Right kidney (tissue), 1 donor: ENCODE measurements at regions not wholly inside any gene's neighbourhood (a gene's known extent, or its start where the extent isn't known, plus 50 kb on each side); places are given as distances from the start of the nearest gene placed in this dataset.
"Not testable (repeated sequence)": the region's sequence is repeated elsewhere in the genome, so short reads cannot be mapped to it uniquely, and the experiment has no call there.

Experiments
- DNase-seq: peaks from one replicate; pipeline ENCODE4 v3.0.0-alpha.2; 2016

- no peak for DNase-seq
Observed at GRCh38 chr10:35827783-35828182, 185.7 kb upstream of the FZD8 start.

GRCh38 chr10:35824704-35825103 lies 182.6 kb upstream of the FZD8 start:
- DNase-seq = no peak

GRCh38 chr10:35822316-35822715 lies 180.2 kb upstream of the FZD8 start:
- peak; percentile 47 for DNase-seq

- DNase-seq = peak; percentile 21
Observed at GRCh38 chr10:35821339-35821911, 179.3 kb upstream of the FZD8 start.

GRCh38 chr10:35819736-35820135 lies 177.6 kb upstream of the FZD8 start:
- no peak for DNase-seq

- no peak for DNase-seq
Observed at GRCh38 chr10:35819011-35819410, 176.9 kb upstream of the FZD8 start.

- not testable (repeated sequence) for DNase-seq
Observed at GRCh38 chr10:35817109-35817508, 175.0 kb upstream of the FZD8 start.

- DNase-seq = no peak
Observed at GRCh38 chr10:35813219-35813618, 171.1 kb upstream of the FZD8 start.

- no peak for DNase-seq
Observed at GRCh38 chr10:35808344-35808743, 166.2 kb upstream of the FZD8 start.

GRCh38 chr10:35803046-35803445 lies 160.9 kb upstream of the FZD8 start:
- no peak for DNase-seq

GRCh38 chr10:35797187-35797586 lies 155.1 kb upstream of the FZD8 start:
- DNase-seq = no peak

GRCh38 chr10:35795131-35795824 lies 153.2 kb upstream of the FZD8 start:
- no peak for DNase-seq

- no peak for DNase-seq
Observed at GRCh38 chr10:35794703-35795102, 152.6 kb upstream of the FZD8 start.

- no peak for DNase-seq
Observed at GRCh38 chr10:35792291-35792690, 150.2 kb upstream of the FZD8 start.

GRCh38 chr10:35789996-35790395 lies 147.9 kb upstream of the FZD8 start:
- DNase-seq = no peak

GRCh38 chr10:35784751-35785150 lies 142.7 kb upstream of the FZD8 start:
- no peak for DNase-seq

GRCh38 chr10:35783305-35783838 lies 141.3 kb upstream of the FZD8 start:
- DNase-seq = no peak

- no peak for DNase-seq
Observed at GRCh38 chr10:35781643-35782035, 139.5 kb upstream of the FZD8 start.

- no peak for DNase-seq
Observed at GRCh38 chr10:35780970-35781642, 139.0 kb upstream of the FZD8 start.

- DNase-seq = no peak
Observed at GRCh38 chr10:35778306-35778705, 136.2 kb upstream of the FZD8 start.

- DNase-seq = not testable (repeated sequence)
Observed at GRCh38 chr10:35776557-35776956, 134.5 kb upstream of the FZD8 start.

GRCh38 chr10:35774109-35774508 lies 132.0 kb upstream of the FZD8 start:
- no peak for DNase-seq

GRCh38 chr10:35770817-35771355 lies 128.8 kb upstream of the FZD8 start:
- DNase-seq = no peak
